ENCODE measurements at regions not wholly inside any gene's neighbourhood (a gene's known extent, or its start where the extent isn't known, plus 50 kb on each side); places are given as distances from the start of the nearest gene placed in this dataset.

GRCh38 chr12:91505006-91505405 lies 322.4 kb upstream of the DCN start:
- H3K4me3 ChIP-seq: no peak overlapping the region
- H3K27me3 ChIP-seq (ENCODE audit: low read depth): no peaks in the 10 kb centered on the region
- no peaks in the 10 kb centered on the region for H3K9me3 ChIP-seq
- intact Hi-C loops (cut with DNase I): no loop called here
- H3K27ac ChIP-seq: no peak overlapping the region
- H3K36me3 ChIP-seq: no peaks in the 10 kb centered on the region
- TF ChIP-seq, protein P1, sequence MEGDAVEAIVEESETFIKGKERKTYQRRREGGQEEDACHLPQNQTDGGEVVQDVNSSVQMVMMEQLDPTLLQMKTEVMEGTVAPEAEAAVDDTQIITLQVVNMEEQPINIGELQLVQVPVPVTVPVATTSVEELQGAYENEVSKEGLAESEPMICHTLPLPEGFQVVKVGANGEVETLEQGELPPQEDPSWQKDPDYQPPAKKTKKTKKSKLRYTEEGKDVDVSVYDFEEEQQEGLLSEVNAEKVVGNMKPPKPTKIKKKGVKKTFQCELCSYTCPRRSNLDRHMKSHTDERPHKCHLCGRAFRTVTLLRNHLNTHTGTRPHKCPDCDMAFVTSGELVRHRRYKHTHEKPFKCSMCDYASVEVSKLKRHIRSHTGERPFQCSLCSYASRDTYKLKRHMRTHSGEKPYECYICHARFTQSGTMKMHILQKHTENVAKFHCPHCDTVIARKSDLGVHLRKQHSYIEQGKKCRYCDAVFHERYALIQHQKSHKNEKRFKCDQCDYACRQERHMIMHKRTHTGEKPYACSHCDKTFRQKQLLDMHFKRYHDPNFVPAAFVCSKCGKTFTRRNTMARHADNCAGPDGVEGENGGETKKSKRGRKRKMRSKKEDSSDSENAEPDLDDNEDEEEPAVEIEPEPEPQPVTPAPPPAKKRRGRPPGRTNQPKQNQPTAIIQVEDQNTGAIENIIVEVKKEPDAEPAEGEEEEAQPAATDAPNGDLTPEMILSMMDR (IDR thresholded peaks at IDR 0.05): no peak
- H3K4me1 ChIP-seq: no peaks in the 10 kb centered on the region
- DNase-seq (no peak), ATAC-seq (no peak)

GRCh38 chr12:91502208-91502607 lies 319.6 kb upstream of the DCN start:
- Histone ChIP-seq H3K36me3 (no peaks in the 10 kb centered on the region), H3K9me3 (no peaks in the 10 kb centered on the region), H3K4me1 (no peaks in the 10 kb centered on the region), H3K27me3 (ENCODE audit: low read depth) (no peaks in the 10 kb centered on the region), H3K4me3 (no peak overlapping the region), H3K27ac (no peak overlapping the region)
- ATAC-seq (no peak), DNase-seq (no peak)
- TF ChIP-seq, protein P1 (IDR thresholded peaks at IDR 0.05): no peak
- intact Hi-C loops (cut with DNase I): no loop called here

- no peaks in the 10 kb centered on the region for H3K27me3 ChIP-seq (ENCODE audit: low read depth)
- H3K9me3 ChIP-seq: no peaks in the 10 kb centered on the region
- H3K4me1 ChIP-seq: no peaks in the 10 kb centered on the region
- H3K27ac ChIP-seq: no peak overlapping the region
- TF ChIP-seq, protein P1 (IDR thresholded peaks at IDR 0.05): no peak
- no peak for DNase-seq
- H3K36me3 ChIP-seq: no peaks in the 10 kb centered on the region
- intact Hi-C loops (cut with DNase I): no loop called here
- no peak for ATAC-seq
- H3K4me3 ChIP-seq: no peak overlapping the region
These were observed 313.7 kb upstream of the DCN start for GRCh38 chr12:91496337-91496736.

DNA sequence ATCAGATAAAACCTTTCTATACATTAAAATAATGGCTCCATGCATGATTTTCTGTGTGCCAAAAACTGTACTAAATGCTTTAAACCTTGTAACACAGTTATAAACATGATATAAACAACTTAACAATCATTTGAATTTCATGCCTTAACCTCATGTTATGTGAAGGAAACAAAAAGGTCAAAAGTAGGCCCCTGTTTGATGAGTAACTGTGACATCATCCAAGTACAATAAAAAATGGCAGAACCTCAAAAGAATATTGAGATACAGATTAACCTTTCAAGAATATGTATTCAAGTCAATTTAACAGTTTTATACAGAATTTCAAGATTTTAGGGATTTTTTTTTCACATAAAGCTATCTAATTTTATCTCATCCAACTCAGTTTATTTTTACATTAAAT lies 310.7 kb upstream of the DCN start:
- Histone ChIP-seq H3K4me3 (no peak overlapping the region), H3K4me1 (no peaks in the 10 kb centered on the region), H3K27me3 (ENCODE audit: low read depth) (no peaks in the 10 kb centered on the region), H3K27ac (no peak overlapping the region), H3K36me3 (no peaks in the 10 kb centered on the region), H3K9me3 (no peaks in the 10 kb centered on the region)
- no peak for DNase-seq
- intact Hi-C loops (cut with DNase I): no loop called here
- no peak for ATAC-seq
- TF ChIP-seq, protein P1 (IDR thresholded peaks at IDR 0.05): no peak

GRCh38 chr12:91492648-91493047 lies 310.0 kb upstream of the DCN start:
- ATAC-seq (no peak), DNase-seq (no peak)
- no peaks in the 10 kb centered on the region for H3K4me1 ChIP-seq
- no peak overlapping the region for H3K27ac ChIP-seq
- H3K9me3 ChIP-seq: no peaks in the 10 kb centered on the region
- TF ChIP-seq, protein P1 (IDR thresholded peaks at IDR 0.05): no peak
- H3K27me3 ChIP-seq (ENCODE audit: low read depth): no peaks in the 10 kb centered on the region
- H3K36me3 ChIP-seq: no peaks in the 10 kb centered on the region
- intact Hi-C loops (cut with DNase I): no loop called here
- no peak overlapping the region for H3K4me3 ChIP-seq

Data from lower lobe of right lung (tissue), 2 donors.